Neural progenitor cell (in vitro differentiated cells): ENCODE measurements at regions not wholly inside any gene's neighbourhood (a gene's known extent, or its start where the extent isn't known, plus 50 kb on each side); places are given as distances from the start of the nearest gene placed in this dataset.

ENCODE experiments used
- CTCF ChIP-seq: fragments of 200-600 bp; sonication (generic); IDR thresholded peaks from 2 replicates; pipeline ENCODE4 v1.5.1; 2017; ENCODE audit warnings: antibody characterized with exemption, mild to moderate bottlenecking
- EZH2 ChIP-seq: fragments of 200-600 bp; sonication (generic); IDR thresholded peaks from 2 replicates; pipeline ENCODE4 v1.6.1; 2017; ENCODE audit warnings: antibody characterized with exemption, mild to moderate bottlenecking, moderate library complexity
- EZH2phosphoT487 ChIP-seq: fragments of 200-600 bp; sonication (generic); IDR thresholded peaks from 2 replicates; pipeline ENCODE4 v1.6.1; 2017; ENCODE audit warnings: antibody characterized with exemption

GRCh38 chr10:52452600-52453493 lies 138.8 kb downstream of the DKK1 start:
- TF ChIP-seq CTCF = no peak
- peak; percentile 47 for TF ChIP-seq EZH2phosphoT487
- no peak for TF ChIP-seq EZH2
